A172 (cell line): ENCODE measurements at regions not wholly inside any gene's neighbourhood (a gene's known extent, or its start where the extent isn't known, plus 50 kb on each side); places are given as distances from the start of the nearest gene placed in this dataset.
"Not testable (repeated sequence)": the region's sequence is repeated elsewhere in the genome, so short reads cannot be mapped to it uniquely, and the experiment has no call there.

Experiments used
- DNase-seq: peaks from one replicate; pipeline ENCODE4 v3.0.0-alpha.2; 2015; ENCODE audit warnings: low spot score

- DNase-seq: no peak
These were observed 57.1 kb upstream of the KIF2B start for GRCh38 chr17:53765609-53766008.

- no peak for DNase-seq
These were observed 57.6 kb upstream of the KIF2B start for GRCh38 chr17:53765129-53765528.

GRCh38 chr17:53757559-53757958 is 65.2 kb upstream of the KIF2B start:
- DNase-seq: no peak

- not testable (repeated sequence) for DNase-seq
These were observed 65.6 kb upstream of the KIF2B start for GRCh38 chr17:53757116-53757515.

GRCh38 chr17:53749178-53749577 is 73.5 kb upstream of the KIF2B start:
- DNase-seq: peak; percentile 57

- DNase-seq: not testable (repeated sequence)
These were observed 74.4 kb upstream of the KIF2B start for GRCh38 chr17:53748159-53748820.

GRCh38 chr17:53740312-53740711 is 82.4 kb upstream of the KIF2B start:
- no peak for DNase-seq

GRCh38 chr17:53736516-53737240 is 86.0 kb upstream of the KIF2B start:
- no peak for DNase-seq

- DNase-seq: no peak
These were observed 98.0 kb upstream of the KIF2B start for GRCh38 chr17:53724726-53725125.

- DNase-seq: peak; percentile 92
These were observed 100.3 kb upstream of the KIF2B start for GRCh38 chr17:53722407-53722806.

- DNase-seq: no peak
These were observed 101.6 kb upstream of the KIF2B start for GRCh38 chr17:53721101-53721500.

- no peak for DNase-seq
These were observed 103.5 kb upstream of the KIF2B start for GRCh38 chr17:53719229-53719628.

GRCh38 chr17:53707566-53707965 is 115.2 kb upstream of the KIF2B start:
- no peak for DNase-seq

GRCh38 chr17:53696286-53696685 is 126.4 kb upstream of the KIF2B start:
- no peak for DNase-seq

- DNase-seq: no peak
These were observed 135.4 kb upstream of the KIF2B start for GRCh38 chr17:53687324-53687723.

GRCh38 chr17:53680745-53681144 is 142.0 kb upstream of the KIF2B start:
- no peak for DNase-seq

GRCh38 chr17:53668854-53669253 is 153.9 kb upstream of the KIF2B start:
- no peak for DNase-seq

- DNase-seq: no peak
These were observed 160.1 kb upstream of the KIF2B start for GRCh38 chr17:53662608-53663007.

GRCh38 chr17:53659181-53659580 is 163.5 kb upstream of the KIF2B start:
- no peak for DNase-seq

GRCh38 chr17:53655591-53655990 is 167.1 kb upstream of the KIF2B start:
- no peak for DNase-seq

GRCh38 chr17:53649201-53649600 is 173.5 kb upstream of the KIF2B start:
- no peak for DNase-seq

GRCh38 chr17:53646835-53647234 is 175.9 kb upstream of the KIF2B start:
- no peak for DNase-seq

- DNase-seq: no peak
These were observed 181.9 kb upstream of the KIF2B start for GRCh38 chr17:53640808-53641207.

GRCh38 chr17:53635444-53635843 is 187.3 kb upstream of the KIF2B start:
- DNase-seq: no peak
